ENCODE measurements at regions not wholly inside any gene's neighbourhood (a gene's known extent, or its start where the extent isn't known, plus 50 kb on each side); places are given as distances from the start of the nearest gene placed in this dataset.

GRCh38 chr18:44175891-44176290 is 504.8 kb upstream of the SETBP1 start:
- DNase-seq (ENCODE audit: insufficient read length, low spot score) (no peak), FAIRE-seq (no peak)
- TF ChIP-seq, protein P1, sequence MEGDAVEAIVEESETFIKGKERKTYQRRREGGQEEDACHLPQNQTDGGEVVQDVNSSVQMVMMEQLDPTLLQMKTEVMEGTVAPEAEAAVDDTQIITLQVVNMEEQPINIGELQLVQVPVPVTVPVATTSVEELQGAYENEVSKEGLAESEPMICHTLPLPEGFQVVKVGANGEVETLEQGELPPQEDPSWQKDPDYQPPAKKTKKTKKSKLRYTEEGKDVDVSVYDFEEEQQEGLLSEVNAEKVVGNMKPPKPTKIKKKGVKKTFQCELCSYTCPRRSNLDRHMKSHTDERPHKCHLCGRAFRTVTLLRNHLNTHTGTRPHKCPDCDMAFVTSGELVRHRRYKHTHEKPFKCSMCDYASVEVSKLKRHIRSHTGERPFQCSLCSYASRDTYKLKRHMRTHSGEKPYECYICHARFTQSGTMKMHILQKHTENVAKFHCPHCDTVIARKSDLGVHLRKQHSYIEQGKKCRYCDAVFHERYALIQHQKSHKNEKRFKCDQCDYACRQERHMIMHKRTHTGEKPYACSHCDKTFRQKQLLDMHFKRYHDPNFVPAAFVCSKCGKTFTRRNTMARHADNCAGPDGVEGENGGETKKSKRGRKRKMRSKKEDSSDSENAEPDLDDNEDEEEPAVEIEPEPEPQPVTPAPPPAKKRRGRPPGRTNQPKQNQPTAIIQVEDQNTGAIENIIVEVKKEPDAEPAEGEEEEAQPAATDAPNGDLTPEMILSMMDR (IDR thresholded peaks at IDR 0.05; ENCODE audit: insufficient read depth, missing control alignments) = no peak

- no peak for FAIRE-seq
- DNase-seq (ENCODE audit: insufficient read length, low spot score) = no peak
- TF ChIP-seq, protein P1 (IDR thresholded peaks at IDR 0.05; ENCODE audit: insufficient read depth, missing control alignments) = no peak
These were observed 502.2 kb upstream of the SETBP1 start for GRCh38 chr18:44178476-44178875.

DNA sequence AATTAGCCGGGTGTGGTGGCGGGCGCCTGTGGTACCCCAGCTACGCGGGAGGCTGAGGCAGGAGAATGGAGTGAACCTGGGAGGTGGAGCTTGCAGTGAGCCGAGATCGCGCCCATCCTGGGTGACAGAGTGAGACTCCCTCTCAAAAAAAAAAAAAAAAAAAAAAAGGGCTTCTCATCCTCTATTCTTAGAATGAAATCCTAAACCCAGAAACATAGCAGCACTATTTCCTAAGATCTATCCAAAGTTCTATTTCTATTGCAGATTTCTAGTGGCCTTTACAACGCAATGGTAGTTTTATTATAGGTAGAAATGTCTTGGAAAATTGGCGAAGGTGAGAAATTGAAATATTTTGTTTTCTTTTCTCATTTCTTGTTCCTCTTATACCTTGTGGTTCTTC is 501.0 kb upstream of the SETBP1 start:
- DNase-seq (ENCODE audit: insufficient read length, low spot score) (no peak), FAIRE-seq (no peak)
- TF ChIP-seq, protein P1 (IDR thresholded peaks at IDR 0.05; ENCODE audit: insufficient read depth, missing control alignments) = no peak

DNA sequence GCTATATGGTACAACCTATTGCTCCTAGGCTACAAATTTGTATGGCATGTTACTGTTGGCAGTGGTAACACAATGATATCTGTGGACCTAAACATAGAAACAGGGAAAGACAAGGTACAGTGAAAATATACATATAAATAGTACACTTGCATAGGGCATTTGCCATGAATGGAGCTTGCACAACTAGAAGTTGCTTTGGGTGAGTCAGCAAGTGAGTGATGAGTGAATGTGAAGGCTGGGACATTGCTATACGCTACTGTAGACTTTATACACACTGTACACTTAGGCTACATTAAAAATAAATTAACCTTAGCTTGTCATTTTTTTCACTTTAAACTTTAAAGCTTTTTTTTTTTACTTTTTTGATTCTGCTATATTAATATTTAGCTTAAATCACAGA is 500.0 kb upstream of the SETBP1 start:
- TF ChIP-seq, protein P1 (IDR thresholded peaks at IDR 0.05; ENCODE audit: insufficient read depth, missing control alignments) = no peak

GRCh38 chr18:44181951-44182747 is 498.5 kb upstream of the SETBP1 start:
- TF ChIP-seq, protein P1 (IDR thresholded peaks at IDR 0.05; ENCODE audit: insufficient read depth, missing control alignments) = no peak
- DNase-seq (ENCODE audit: insufficient read length, low spot score) (no peak), FAIRE-seq (no peak)

More for the DNA sequence above, 500.0 kb upstream of the SETBP1 start:
- FAIRE-seq (no peak), DNase-seq (ENCODE audit: insufficient read length, low spot score) (no peak)

DNA sequence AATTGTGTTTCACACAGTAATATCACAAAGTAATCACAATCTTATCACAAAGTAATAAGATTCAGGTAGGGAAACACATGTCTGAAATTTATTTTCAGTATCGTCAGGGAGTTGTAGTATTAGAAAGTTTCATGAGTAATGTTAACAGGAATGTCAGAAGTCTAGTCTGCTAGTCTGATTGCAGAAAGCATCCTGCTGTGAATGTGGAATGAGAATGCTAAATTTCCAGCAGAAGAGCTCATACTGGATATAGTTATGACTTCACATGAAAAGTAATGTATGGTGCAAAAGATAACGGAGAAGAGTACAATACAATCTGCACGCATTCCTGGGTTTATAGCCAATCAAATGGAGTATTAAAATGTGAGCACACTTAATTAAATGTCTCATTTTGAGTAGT is 494.7 kb upstream of the SETBP1 start:
- TF ChIP-seq, protein P1 (IDR thresholded peaks at IDR 0.05; ENCODE audit: insufficient read depth, missing control alignments) = no peak
- DNase-seq (ENCODE audit: insufficient read length, low spot score) (no peak), FAIRE-seq (no peak)

GRCh38 chr18:44187090-44187489 is 493.6 kb upstream of the SETBP1 start:
- TF ChIP-seq, protein P1 (IDR thresholded peaks at IDR 0.05; ENCODE audit: insufficient read depth, missing control alignments) = no peak
- DNase-seq (ENCODE audit: insufficient read length, low spot score) (no peak), FAIRE-seq (no peak)

Measured in D721Med (cell line).